ENCODE measurements at regions not wholly inside any gene's neighbourhood (a gene's known extent, or its start where the extent isn't known, plus 50 kb on each side); places are given as distances from the start of the nearest gene placed in this dataset.

GRCh38 chr1:87950369-87950768 lies 621.7 kb downstream of the LMO4 start:
- Histone ChIP-seq H3K27me3 (ENCODE audit: insufficient read depth, low read length) (no peaks in the 10 kb centered on the region), H3K4me3 (ENCODE audit: insufficient read depth, low read length) (no peak overlapping the region), H3K4me2 (ENCODE audit: insufficient read depth, low read length) (no peak overlapping the region), H3K9me3 (ENCODE audit: low read depth, low read length) (no peaks in the 10 kb centered on the region), H3K36me3 (ENCODE audit: insufficient read depth, low read length) (no peaks in the 10 kb centered on the region), H3K27ac (ENCODE audit: low read depth, low read length) (no peak overlapping the region), H2AFZ (ENCODE audit: low read length) (no peak overlapping the region), H4K20me1 (ENCODE audit: insufficient read depth, low read length) (no peaks in the 10 kb centered on the region), H3K79me2 (ENCODE audit: insufficient read depth, low read length) (no peaks in the 10 kb centered on the region), H3K4me1 (ENCODE audit: insufficient read depth, low read length) (peaks cover 11% of the 10 kb centered on the region)
- TF ChIP-seq CTCF (IDR thresholded peaks at IDR 0.05; ENCODE audit: extremely low read depth, low read depth, low read length) = no peak
- DNase-seq (ENCODE audit: insufficient read length, low spot score, missing footprints) = no peak

GRCh38 chr1:87951409-87951808 lies 622.7 kb downstream of the LMO4 start:
- TF ChIP-seq CTCF (IDR thresholded peaks at IDR 0.05; ENCODE audit: extremely low read depth, low read depth, low read length) = no peak
- no peak overlapping the region for H3K4me3 ChIP-seq (ENCODE audit: insufficient read depth, low read length)
- no peaks in the 10 kb centered on the region for H3K9me3 ChIP-seq (ENCODE audit: low read depth, low read length)
- peak overlapping the region; percentile 35 for H2AFZ ChIP-seq (ENCODE audit: low read length)
- DNase-seq (ENCODE audit: insufficient read length, low spot score, missing footprints) = no peak
- H3K4me1 ChIP-seq (ENCODE audit: insufficient read depth, low read length) = peaks cover 20% of the 10 kb centered on the region
- no peaks in the 10 kb centered on the region for H3K36me3 ChIP-seq (ENCODE audit: insufficient read depth, low read length)
- H3K79me2 ChIP-seq (ENCODE audit: insufficient read depth, low read length) = no peaks in the 10 kb centered on the region
- no peak overlapping the region for H3K27ac ChIP-seq (ENCODE audit: low read depth, low read length)
- no peaks in the 10 kb centered on the region for H3K27me3 ChIP-seq (ENCODE audit: insufficient read depth, low read length)
- peak overlapping the region; percentile 33 for H3K4me2 ChIP-seq (ENCODE audit: insufficient read depth, low read length)
- no peaks in the 10 kb centered on the region for H4K20me1 ChIP-seq (ENCODE audit: insufficient read depth, low read length)

GRCh38 chr1:87951852-87952251 lies 623.2 kb downstream of the LMO4 start:
- Histone ChIP-seq H3K79me2 (ENCODE audit: insufficient read depth, low read length) (no peaks in the 10 kb centered on the region), H2AFZ (ENCODE audit: low read length) (peak overlapping the region; percentile 35), H3K9me3 (ENCODE audit: low read depth, low read length) (no peaks in the 10 kb centered on the region), H4K20me1 (ENCODE audit: insufficient read depth, low read length) (no peaks in the 10 kb centered on the region), H3K4me3 (ENCODE audit: insufficient read depth, low read length) (no peak overlapping the region), H3K27me3 (ENCODE audit: insufficient read depth, low read length) (no peaks in the 10 kb centered on the region), H3K4me1 (ENCODE audit: insufficient read depth, low read length) (peaks cover 24% of the 10 kb centered on the region), H3K27ac (ENCODE audit: low read depth, low read length) (no peak overlapping the region), H3K36me3 (ENCODE audit: insufficient read depth, low read length) (no peaks in the 10 kb centered on the region), H3K4me2 (ENCODE audit: insufficient read depth, low read length) (peak overlapping the region; percentile 33)
- DNase-seq (ENCODE audit: insufficient read length, low spot score, missing footprints) = peak; percentile 48
- no peak for TF ChIP-seq CTCF (IDR thresholded peaks at IDR 0.05; ENCODE audit: extremely low read depth, low read depth, low read length)

- H2AFZ ChIP-seq (ENCODE audit: low read length) = no peak overlapping the region
- no peaks in the 10 kb centered on the region for H4K20me1 ChIP-seq (ENCODE audit: insufficient read depth, low read length)
- no peak for DNase-seq (ENCODE audit: insufficient read length, low spot score, missing footprints)
- no peaks in the 10 kb centered on the region for H3K9me3 ChIP-seq (ENCODE audit: low read depth, low read length)
- no peak overlapping the region for H3K4me2 ChIP-seq (ENCODE audit: insufficient read depth, low read length)
- no peaks in the 10 kb centered on the region for H3K79me2 ChIP-seq (ENCODE audit: insufficient read depth, low read length)
- no peak overlapping the region for H3K4me3 ChIP-seq (ENCODE audit: insufficient read depth, low read length)
- H3K4me1 ChIP-seq (ENCODE audit: insufficient read depth, low read length) = peaks cover 28% of the 10 kb centered on the region
- H3K27ac ChIP-seq (ENCODE audit: low read depth, low read length) = no peak overlapping the region
- H3K36me3 ChIP-seq (ENCODE audit: insufficient read depth, low read length) = no peaks in the 10 kb centered on the region
- TF ChIP-seq CTCF (IDR thresholded peaks at IDR 0.05; ENCODE audit: extremely low read depth, low read depth, low read length) = no peak
- H3K27me3 ChIP-seq (ENCODE audit: insufficient read depth, low read length) = no peaks in the 10 kb centered on the region
These were observed 624.4 kb downstream of the LMO4 start for GRCh38 chr1:87953121-87953520.

Measured in osteoblast (primary cell).